Activated T-helper 1 cell treated with anti-CD3 and anti-CD28 coated beads, Interleukin-12 subunit alpha, Interleukin-12 subunit beta, Interleukin-2, Interleukin-4 antibody, amounts not matched to agents 30 ng/mL and 10 ng/mL and 1 ng/mL, durations not matched to agents 14 hours and 24 hours and 36 hours (primary cell): ENCODE measurements at regions not wholly inside any gene's neighbourhood (a gene's known extent, or its start where the extent isn't known, plus 50 kb on each side); places are given as distances from the start of the nearest gene placed in this dataset.
"Not testable (repeated sequence)": the region's sequence is repeated elsewhere in the genome, so short reads cannot be mapped to it uniquely, and the experiment has no call there.

Source experiments
- DNase-seq: peaks from one replicate; pipeline ENCODE4 v3.0.0; 2021; ENCODE audit warnings: low spot score
- H3K27ac Mint-ChIP-seq: one replicate; pipeline ENCODE4 v1.8.0; 2021; ENCODE audit warnings: mild to moderate bottlenecking, mixed read lengths
- H3K27me3 Mint-ChIP-seq: one replicate; pipeline ENCODE4 v1.8.0; 2022; ENCODE audit warnings: mild to moderate bottlenecking, moderate library complexity, mixed read lengths; ENCODE audit not compliant: insufficient read depth
- H3K36me3 Mint-ChIP-seq: one replicate; pipeline ENCODE4 v1.8.0; 2021; ENCODE audit warnings: low read depth, mixed read lengths
- H3K4me1 Mint-ChIP-seq: one replicate; pipeline ENCODE4 v1.8.0; 2021; ENCODE audit warnings: low read depth, mixed read lengths
- H3K4me3 Mint-ChIP-seq: one replicate; pipeline ENCODE4 v1.8.0; 2021; ENCODE audit warnings: mild to moderate bottlenecking, moderate library complexity, mixed read lengths
- H3K9me3 Mint-ChIP-seq: one replicate; pipeline ENCODE4 v1.8.0; 2021; ENCODE audit warnings: mixed read lengths
- intact Hi-C: fragments of 100-400 bp; cut with micrococcal nuclease; formaldehyde crosslinking; loops from one replicate; pipeline ENCODE4 v1.15.1; 2024

- no peak overlapping the region for H3K4me3 Mint-ChIP-seq
- no peaks in the 10 kb centered on the region for H3K9me3 Mint-ChIP-seq
- peaks cover 22% of the 10 kb centered on the region for H3K27me3 Mint-ChIP-seq
- DNase-seq, result no peak
- H3K36me3 Mint-ChIP-seq, result no peaks in the 10 kb centered on the region
- intact Hi-C loops, result no loop called here
- H3K27ac Mint-ChIP-seq, result no peak overlapping the region
- no peaks in the 10 kb centered on the region for H3K4me1 Mint-ChIP-seq
These were observed 100.9 kb upstream of the C7orf33 start for GRCh38 chr7:148489678-148490077.

GRCh38 chr7:148492157-148492860 lies 98.3 kb upstream of the C7orf33 start:
- Mint-ChIP-seq H3K36me3 (no peaks in the 10 kb centered on the region), H3K4me3 (no peak overlapping the region), H3K27me3 (peaks cover 26% of the 10 kb centered on the region), H3K4me1 (no peaks in the 10 kb centered on the region), H3K27ac (no peak overlapping the region), H3K9me3 (no peaks in the 10 kb centered on the region)
- no peak for DNase-seq
- intact Hi-C loops, result no loop called here

- Mint-ChIP-seq H3K9me3 (no peaks in the 10 kb centered on the region), H3K36me3 (no peaks in the 10 kb centered on the region), H3K4me3 (no peak overlapping the region), H3K27ac (no peak overlapping the region), H3K27me3 (peaks cover 41% of the 10 kb centered on the region), H3K4me1 (no peaks in the 10 kb centered on the region)
- intact Hi-C loops, result no loop called here
- no peak for DNase-seq
These were observed 95.0 kb upstream of the C7orf33 start for GRCh38 chr7:148495605-148496004.

GRCh38 chr7:148500978-148501377 lies 89.6 kb upstream of the C7orf33 start:
- H3K9me3 Mint-ChIP-seq, result no peaks in the 10 kb centered on the region
- no peak overlapping the region for H3K27ac Mint-ChIP-seq
- DNase-seq, result no peak
- H3K27me3 Mint-ChIP-seq, result peaks cover 23% of the 10 kb centered on the region
- H3K4me1 Mint-ChIP-seq, result no peaks in the 10 kb centered on the region
- H3K4me3 Mint-ChIP-seq, result no peak overlapping the region
- intact Hi-C loops, result loop anchor here (5.0 to 10.0 kb wide), 3 partner anchors 274 to 564 kb away; no protein-coding TSS in a partner anchor
- H3K36me3 Mint-ChIP-seq, result no peaks in the 10 kb centered on the region

- H3K4me1 Mint-ChIP-seq, result peaks cover 7% of the 10 kb centered on the region
- intact Hi-C loops, result loop anchor here (1.0 to 10.0 kb wide), 6 partner anchors 23 to 561 kb away; no protein-coding TSS in a partner anchor
- DNase-seq, result no peak
- no peak overlapping the region for H3K27ac Mint-ChIP-seq
- H3K9me3 Mint-ChIP-seq, result no peaks in the 10 kb centered on the region
- H3K27me3 Mint-ChIP-seq, result peaks cover 17% of the 10 kb centered on the region
- no peak overlapping the region for H3K4me3 Mint-ChIP-seq
- H3K36me3 Mint-ChIP-seq, result no peaks in the 10 kb centered on the region
These were observed 86.6 kb upstream of the C7orf33 start for GRCh38 chr7:148503900-148504487.

- H3K27me3 Mint-ChIP-seq, result peaks cover 6% of the 10 kb centered on the region
- no peaks in the 10 kb centered on the region for H3K9me3 Mint-ChIP-seq
- H3K4me3 Mint-ChIP-seq, result no peak overlapping the region
- H3K27ac Mint-ChIP-seq, result no peak overlapping the region
- no peak for DNase-seq
- no peaks in the 10 kb centered on the region for H3K36me3 Mint-ChIP-seq
- intact Hi-C loops, result loop anchor here (2.0 to 10.0 kb wide), 4 partner anchors 79 to 559 kb away; partner anchors contain the start of gene EZH2
- H3K4me1 Mint-ChIP-seq, result peaks cover 7% of the 10 kb centered on the region
These were observed 84.8 kb upstream of the C7orf33 start for GRCh38 chr7:148505645-148506375.

GRCh38 chr7:148507064-148507573 lies 83.4 kb upstream of the C7orf33 start:
- H3K9me3 Mint-ChIP-seq, DNase-seq: not testable (repeated sequence)

GRCh38 chr7:148507787-148508186 lies 82.8 kb upstream of the C7orf33 start:
- no peak for DNase-seq
- intact Hi-C loops, result loop anchor here (1.0 to 10.0 kb wide), 6 partner anchors 77 to 557 kb away; partner anchors contain the start of gene EZH2
- Mint-ChIP-seq H3K27ac (no peak overlapping the region), H3K4me3 (no peak overlapping the region), H3K36me3 (no peaks in the 10 kb centered on the region), H3K4me1 (peaks cover 7% of the 10 kb centered on the region), H3K9me3 (no peaks in the 10 kb centered on the region), H3K27me3 (peaks cover 3% of the 10 kb centered on the region)

More at GRCh38 chr7:148507064-148507573, 83.4 kb upstream of the C7orf33 start:
- not testable (repeated sequence) for H3K27me3 Mint-ChIP-seq, H3K36me3 Mint-ChIP-seq, H3K4me3 Mint-ChIP-seq, H3K27ac Mint-ChIP-seq, H3K4me1 Mint-ChIP-seq
- intact Hi-C loops, result loop anchor here (1.0 to 10.0 kb wide), 6 partner anchors 78 to 558 kb away; partner anchors contain the start of gene EZH2

- DNase-seq, result no peak
- no peaks in the 10 kb centered on the region for H3K36me3 Mint-ChIP-seq
- H3K4me3 Mint-ChIP-seq, result no peak overlapping the region
- no peaks in the 10 kb centered on the region for H3K4me1 Mint-ChIP-seq
- H3K27me3 Mint-ChIP-seq, result peaks cover 20% of the 10 kb centered on the region
- H3K9me3 Mint-ChIP-seq, result no peaks in the 10 kb centered on the region
- intact Hi-C loops, result no loop called here
- H3K27ac Mint-ChIP-seq, result no peak overlapping the region
These were observed 76.3 kb upstream of the C7orf33 start for GRCh38 chr7:148514236-148514635.

- Mint-ChIP-seq H3K36me3 (no peaks in the 10 kb centered on the region), H3K27ac (no peak overlapping the region), H3K4me3 (no peak overlapping the region), H3K4me1 (no peaks in the 10 kb centered on the region), H3K27me3 (peaks cover 28% of the 10 kb centered on the region), H3K9me3 (no peaks in the 10 kb centered on the region)
- DNase-seq, result no peak
- intact Hi-C loops, result no loop called here
These were observed 75.3 kb upstream of the C7orf33 start for GRCh38 chr7:148515237-148515636.

- H3K36me3 Mint-ChIP-seq, result no peaks in the 10 kb centered on the region
- intact Hi-C loops, result no loop called here
- no peak for DNase-seq
- H3K4me3 Mint-ChIP-seq, result no peak overlapping the region
- no peak overlapping the region for H3K27ac Mint-ChIP-seq
- H3K27me3 Mint-ChIP-seq, result peaks cover 35% of the 10 kb centered on the region
- H3K9me3 Mint-ChIP-seq, result no peaks in the 10 kb centered on the region
- no peaks in the 10 kb centered on the region for H3K4me1 Mint-ChIP-seq
These were observed 74.6 kb upstream of the C7orf33 start for GRCh38 chr7:148515728-148516695.

GRCh38 chr7:148519386-148519785 lies 71.2 kb upstream of the C7orf33 start:
- H3K27me3 Mint-ChIP-seq, result peaks cover 38% of the 10 kb centered on the region
- H3K36me3 Mint-ChIP-seq, H3K4me1 Mint-ChIP-seq, H3K4me3 Mint-ChIP-seq, intact Hi-C loops, H3K9me3 Mint-ChIP-seq, H3K27ac Mint-ChIP-seq, DNase-seq: not testable (repeated sequence)
